ENCODE measurements at regions not wholly inside any gene's neighbourhood (a gene's known extent, or its start where the extent isn't known, plus 50 kb on each side); places are given as distances from the start of the nearest gene placed in this dataset.

- no peak overlapping the region for H3K4me3 ChIP-seq (ENCODE audit: low read length)
- WGBS (ENCODE audit: insufficient coverage) = 66% methylated on average over 3 of the region's 3 CpGs
Measured at GRCh38 chr17:62913991-62914570, 52.0 kb upstream of the TANC2 start.

GRCh38 chr17:62912363-62912762, 53.7 kb upstream of the TANC2 start:
- Histone ChIP-seq H3K27me3 (ENCODE audit: control insufficient read depth, insufficient read depth, low read length) (no peaks in the 10 kb centered on the region), H3K4me1 (ENCODE audit: control insufficient read depth, insufficient read depth, low read length) (peaks cover 8% of the 10 kb centered on the region), H3K36me3 (ENCODE audit: control insufficient read depth, insufficient read depth, low read length) (no peaks in the 10 kb centered on the region), H3K9me3 (replicated peaks; ENCODE audit: control insufficient read depth, low read depth, low read length) (no peaks in the 10 kb centered on the region), H3K4me3 (ENCODE audit: low read length) (no peak overlapping the region), H3K27ac (ENCODE audit: low read length) (no peak overlapping the region)
- DNase-seq = no peak
- 73% methylated on average over 2 of the region's 4 CpGs for WGBS (ENCODE audit: insufficient coverage)

More at GRCh38 chr17:62913991-62914570, 52.0 kb upstream of the TANC2 start:
- Histone ChIP-seq H3K36me3 (ENCODE audit: control insufficient read depth, insufficient read depth, low read length) (no peaks in the 10 kb centered on the region), H3K27me3 (ENCODE audit: control insufficient read depth, insufficient read depth, low read length) (no peaks in the 10 kb centered on the region), H3K9me3 (replicated peaks; ENCODE audit: control insufficient read depth, low read depth, low read length) (no peaks in the 10 kb centered on the region), H3K4me1 (ENCODE audit: control insufficient read depth, insufficient read depth, low read length) (peaks cover 8% of the 10 kb centered on the region), H3K27ac (ENCODE audit: low read length) (no peak overlapping the region)
- no peak for DNase-seq

- peak; percentile 61 for DNase-seq
- no peak overlapping the region for H3K27ac ChIP-seq (ENCODE audit: low read length)
- no peaks in the 10 kb centered on the region for H3K36me3 ChIP-seq (ENCODE audit: control insufficient read depth, insufficient read depth, low read length)
- peaks cover 2% of the 10 kb centered on the region for H3K4me1 ChIP-seq (ENCODE audit: control insufficient read depth, insufficient read depth, low read length)
- WGBS (ENCODE audit: insufficient coverage) = no CpG with 5 or more reads among the region's 3 CpGs
- no peaks in the 10 kb centered on the region for H3K9me3 ChIP-seq (replicated peaks; ENCODE audit: control insufficient read depth, low read depth, low read length)
- no peaks in the 10 kb centered on the region for H3K27me3 ChIP-seq (ENCODE audit: control insufficient read depth, insufficient read depth, low read length)
- H3K4me3 ChIP-seq (ENCODE audit: low read length) = no peak overlapping the region
Measured at GRCh38 chr17:62911114-62911513, 54.9 kb upstream of the TANC2 start.

- Histone ChIP-seq H3K36me3 (ENCODE audit: control insufficient read depth, insufficient read depth, low read length) (no peaks in the 10 kb centered on the region), H3K27ac (ENCODE audit: low read length) (no peak overlapping the region), H3K9me3 (replicated peaks; ENCODE audit: control insufficient read depth, low read depth, low read length) (no peaks in the 10 kb centered on the region), H3K4me1 (ENCODE audit: control insufficient read depth, insufficient read depth, low read length) (peaks cover 2% of the 10 kb centered on the region), H3K4me3 (ENCODE audit: low read length) (no peak overlapping the region), H3K27me3 (ENCODE audit: control insufficient read depth, insufficient read depth, low read length) (no peaks in the 10 kb centered on the region)
- no CpG with 5 or more reads among the region's 4 CpGs for WGBS (ENCODE audit: insufficient coverage)
- DNase-seq = no peak
Measured at GRCh38 chr17:62910277-62910676, 55.8 kb upstream of the TANC2 start.

- Histone ChIP-seq H3K36me3 (ENCODE audit: control insufficient read depth, insufficient read depth, low read length) (no peaks in the 10 kb centered on the region), H3K4me3 (ENCODE audit: low read length) (no peak overlapping the region), H3K4me1 (ENCODE audit: control insufficient read depth, insufficient read depth, low read length) (peaks cover 2% of the 10 kb centered on the region), H3K9me3 (replicated peaks; ENCODE audit: control insufficient read depth, low read depth, low read length) (no peaks in the 10 kb centered on the region), H3K27me3 (ENCODE audit: control insufficient read depth, insufficient read depth, low read length) (no peaks in the 10 kb centered on the region), H3K27ac (ENCODE audit: low read length) (no peak overlapping the region)
- no CpG with 5 or more reads among the region's 4 CpGs for WGBS (ENCODE audit: insufficient coverage)
- no peak for DNase-seq
Measured at GRCh38 chr17:62907961-62908360, 58.1 kb upstream of the TANC2 start.

GRCh38 chr17:62906881-62907280, 59.2 kb upstream of the TANC2 start:
- H3K27me3 ChIP-seq (ENCODE audit: control insufficient read depth, insufficient read depth, low read length) = no peaks in the 10 kb centered on the region
- DNase-seq = no peak
- no peak overlapping the region for H3K27ac ChIP-seq (ENCODE audit: low read length)
- peaks cover 2% of the 10 kb centered on the region for H3K4me1 ChIP-seq (ENCODE audit: control insufficient read depth, insufficient read depth, low read length)
- no peaks in the 10 kb centered on the region for H3K36me3 ChIP-seq (ENCODE audit: control insufficient read depth, insufficient read depth, low read length)
- no peak overlapping the region for H3K4me3 ChIP-seq (ENCODE audit: low read length)
- no peaks in the 10 kb centered on the region for H3K9me3 ChIP-seq (replicated peaks; ENCODE audit: control insufficient read depth, low read depth, low read length)

GRCh38 chr17:62905233-62905632, 60.8 kb upstream of the TANC2 start:
- no peaks in the 10 kb centered on the region for H3K9me3 ChIP-seq (replicated peaks; ENCODE audit: control insufficient read depth, low read depth, low read length)
- H3K4me1 ChIP-seq (ENCODE audit: control insufficient read depth, insufficient read depth, low read length) = peaks cover under 1% of the 10 kb centered on the region
- WGBS (ENCODE audit: insufficient coverage) = no CpG with 5 or more reads among the region's 4 CpGs
- no peaks in the 10 kb centered on the region for H3K36me3 ChIP-seq (ENCODE audit: control insufficient read depth, insufficient read depth, low read length)
- no peak overlapping the region for H3K4me3 ChIP-seq (ENCODE audit: low read length)
- H3K27ac ChIP-seq (ENCODE audit: low read length) = no peak overlapping the region
- no peaks in the 10 kb centered on the region for H3K27me3 ChIP-seq (ENCODE audit: control insufficient read depth, insufficient read depth, low read length)
- no peak for DNase-seq

GRCh38 chr17:62902531-62903220, 63.4 kb upstream of the TANC2 start:
- peaks cover 17% of the 10 kb centered on the region for H3K4me1 ChIP-seq (ENCODE audit: control insufficient read depth, insufficient read depth, low read length)
- 71% methylated on average over 5 of the region's 5 CpGs for WGBS (ENCODE audit: insufficient coverage)
- H3K9me3 ChIP-seq (replicated peaks; ENCODE audit: control insufficient read depth, low read depth, low read length) = no peaks in the 10 kb centered on the region
- H3K27ac ChIP-seq (ENCODE audit: low read length) = no peak overlapping the region
- no peak overlapping the region for H3K4me3 ChIP-seq (ENCODE audit: low read length)
- no peaks in the 10 kb centered on the region for H3K36me3 ChIP-seq (ENCODE audit: control insufficient read depth, insufficient read depth, low read length)
- no peaks in the 10 kb centered on the region for H3K27me3 ChIP-seq (ENCODE audit: control insufficient read depth, insufficient read depth, low read length)
- DNase-seq = peak; percentile 16

GRCh38 chr17:62901544-62901943, 64.5 kb upstream of the TANC2 start:
- peaks cover 24% of the 10 kb centered on the region for H3K4me1 ChIP-seq (ENCODE audit: control insufficient read depth, insufficient read depth, low read length)
- H3K9me3 ChIP-seq (replicated peaks; ENCODE audit: control insufficient read depth, low read depth, low read length) = no peaks in the 10 kb centered on the region
- no peak overlapping the region for H3K4me3 ChIP-seq (ENCODE audit: low read length)
- WGBS (ENCODE audit: insufficient coverage) = 96% methylated on average over 5 of the region's 8 CpGs
- DNase-seq = no peak
- no peak overlapping the region for H3K27ac ChIP-seq (ENCODE audit: low read length)
- no peaks in the 10 kb centered on the region for H3K27me3 ChIP-seq (ENCODE audit: control insufficient read depth, insufficient read depth, low read length)
- no peaks in the 10 kb centered on the region for H3K36me3 ChIP-seq (ENCODE audit: control insufficient read depth, insufficient read depth, low read length)

GRCh38 chr17:62900096-62900495, 65.9 kb upstream of the TANC2 start:
- DNase-seq = no peak
- Histone ChIP-seq H3K9me3 (replicated peaks; ENCODE audit: control insufficient read depth, low read depth, low read length) (no peaks in the 10 kb centered on the region), H3K4me3 (ENCODE audit: low read length) (no peak overlapping the region), H3K27ac (ENCODE audit: low read length) (no peak overlapping the region), H3K4me1 (ENCODE audit: control insufficient read depth, insufficient read depth, low read length) (peaks cover 37% of the 10 kb centered on the region), H3K27me3 (ENCODE audit: control insufficient read depth, insufficient read depth, low read length) (no peaks in the 10 kb centered on the region), H3K36me3 (ENCODE audit: control insufficient read depth, insufficient read depth, low read length) (no peaks in the 10 kb centered on the region)
- no CpG with 5 or more reads among the region's 5 CpGs for WGBS (ENCODE audit: insufficient coverage)
